Stimulated activated CD4-positive, alpha-beta T cell treated with anti-CD3 and anti-CD28 coated beads, Interleukin-12 subunit alpha, Interleukin-12 subunit beta, amount 100 ng/mL, for 48 hours (primary cell): ENCODE measurements at regions not wholly inside any gene's neighbourhood (a gene's known extent, or its start where the extent isn't known, plus 50 kb on each side); places are given as distances from the start of the nearest gene placed in this dataset.
"Not testable (repeated sequence)": the region's sequence is repeated elsewhere in the genome, so short reads cannot be mapped to it uniquely, and the experiment has no call there.

Source experiments
- DNase-seq, 3 donors: peaks; one replicate each; pipeline ENCODE4 v3.0.0-alpha.2; 2020; ENCODE audit warnings: low read depth in 2 of 3, low spot score in 1 of 3

- DNase-seq = no peak
Measured at GRCh38 chr4:13893987-13894386, 266.5 kb upstream of the BOD1L1 start.

DNA sequence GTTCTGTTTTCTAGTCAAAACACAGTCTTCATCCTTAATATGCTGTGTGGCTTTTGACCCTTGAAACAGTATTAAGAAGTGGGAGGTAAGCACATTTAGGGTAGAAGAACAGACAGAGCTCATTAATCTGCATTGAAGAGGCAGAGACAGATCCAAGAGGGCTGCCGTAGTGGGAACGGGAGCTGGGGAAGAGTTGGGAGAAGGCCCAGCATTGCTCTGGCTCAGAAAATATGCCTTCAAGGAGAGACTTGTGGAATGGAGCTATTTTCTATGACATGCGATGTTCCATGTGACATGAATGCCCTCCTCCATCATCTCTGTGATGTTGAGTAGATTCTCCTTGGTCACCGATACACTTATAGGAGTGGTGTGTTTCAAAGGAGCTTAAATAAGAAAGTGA lies 273.3 kb upstream of the BOD1L1 start:
- no peak for DNase-seq

DNA sequence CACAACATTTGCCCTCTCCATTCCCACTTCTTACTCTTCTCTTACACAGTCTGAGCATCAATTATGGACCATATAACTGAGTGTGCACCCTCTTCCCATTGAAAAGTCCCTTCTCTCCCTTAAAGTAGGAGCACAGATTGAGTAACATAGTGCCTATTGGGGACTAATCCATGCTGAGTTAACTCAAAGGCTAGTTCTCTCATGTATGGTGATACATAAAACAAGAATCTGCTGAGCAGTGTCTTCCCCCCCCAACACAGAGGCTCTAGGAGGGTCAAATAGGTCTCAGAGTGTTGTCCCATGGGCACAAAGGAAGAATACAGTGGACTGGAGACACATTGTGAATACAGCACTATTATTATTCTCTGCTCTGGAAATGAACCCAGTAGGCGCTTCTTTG lies 274.6 kb upstream of the BOD1L1 start:
- no peak for DNase-seq

GRCh38 chr4:13903061-13903460 lies 275.5 kb upstream of the BOD1L1 start:
- DNase-seq = no peak

GRCh38 chr4:13903901-13904300 lies 276.4 kb upstream of the BOD1L1 start:
- DNase-seq = no peak

DNA sequence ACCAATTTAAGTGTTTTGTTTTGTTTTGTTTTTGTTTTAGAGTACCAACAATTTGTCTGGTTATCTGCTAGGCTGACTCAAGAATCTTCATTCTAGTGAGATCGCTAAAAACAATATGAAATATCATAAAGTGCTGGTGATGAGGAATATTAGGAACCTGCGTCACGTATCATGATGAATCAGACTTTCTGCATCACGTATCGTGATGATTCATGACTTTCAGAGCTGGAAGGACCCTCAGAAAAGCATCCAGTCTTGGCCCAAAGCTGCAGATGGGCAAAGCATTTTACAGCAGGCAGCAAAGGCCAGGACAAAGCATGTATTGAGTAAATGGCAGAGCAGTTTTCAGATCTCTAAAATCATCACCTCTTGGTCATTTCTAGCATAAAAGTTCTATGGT lies 278.0 kb upstream of the BOD1L1 start:
- DNase-seq = no peak

DNA sequence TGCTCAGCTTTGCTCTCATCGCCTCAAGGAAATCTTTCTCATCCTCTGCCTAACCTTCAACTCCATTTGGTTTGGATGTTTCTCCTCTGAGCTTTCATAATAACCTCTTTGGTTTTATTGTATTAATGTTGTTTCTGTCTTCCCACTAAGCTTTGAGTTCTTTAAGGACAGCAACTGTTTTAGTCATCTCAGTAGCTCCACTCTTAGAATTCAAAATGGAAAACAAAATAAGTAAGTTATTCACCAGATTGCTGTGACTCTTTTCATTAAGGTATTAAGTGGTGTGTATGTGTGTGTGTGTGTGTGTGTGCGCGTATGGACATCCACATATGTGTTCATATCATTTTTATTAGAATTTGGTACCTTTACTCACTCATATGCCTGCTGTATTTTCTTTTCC lies 279.2 kb upstream of the BOD1L1 start:
- no peak for DNase-seq

- DNase-seq = no peak
Measured at GRCh38 chr4:13907255-13907751, 279.8 kb upstream of the BOD1L1 start.

DNA sequence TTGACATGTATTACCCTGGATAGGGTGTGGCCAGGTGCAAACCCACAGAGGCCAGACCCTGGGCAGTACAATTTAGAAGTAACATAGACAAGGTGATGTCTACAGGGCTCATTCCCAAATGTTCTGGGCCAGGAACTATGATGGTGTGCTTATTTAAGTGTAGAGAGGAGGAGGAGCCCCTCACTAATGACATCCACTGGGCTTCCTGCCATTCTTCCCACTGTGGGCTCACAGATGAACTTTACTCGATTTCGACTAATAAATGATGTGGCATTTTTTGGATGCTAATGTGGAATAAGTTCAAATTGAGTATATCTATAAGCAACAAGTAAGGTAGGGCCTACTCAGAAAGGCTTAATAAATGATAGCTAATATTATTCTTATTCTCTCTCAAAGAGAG lies 280.9 kb upstream of the BOD1L1 start:
- no peak for DNase-seq

- DNase-seq = no peak
Measured at GRCh38 chr4:13910556-13910955, 283.0 kb upstream of the BOD1L1 start.

DNA sequence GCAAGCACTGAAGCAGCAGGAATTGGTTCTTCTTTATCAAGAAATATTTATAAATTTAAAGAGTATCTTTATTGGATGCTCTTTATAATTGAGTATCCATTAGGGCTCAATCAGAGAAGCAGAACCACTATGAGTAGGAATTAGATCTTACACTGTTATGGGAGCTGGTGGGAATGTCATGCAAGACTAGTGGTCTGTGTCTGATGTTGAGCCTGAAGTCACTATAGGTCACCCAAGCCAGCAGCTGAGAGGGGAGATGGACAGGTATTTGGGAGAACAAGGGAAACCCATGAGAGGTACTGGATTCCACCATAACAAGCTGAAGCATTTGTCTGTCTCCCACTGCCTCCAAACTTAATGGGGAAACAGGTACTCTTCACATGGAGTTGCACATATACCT lies 283.7 kb upstream of the BOD1L1 start:
- no peak for DNase-seq

DNA sequence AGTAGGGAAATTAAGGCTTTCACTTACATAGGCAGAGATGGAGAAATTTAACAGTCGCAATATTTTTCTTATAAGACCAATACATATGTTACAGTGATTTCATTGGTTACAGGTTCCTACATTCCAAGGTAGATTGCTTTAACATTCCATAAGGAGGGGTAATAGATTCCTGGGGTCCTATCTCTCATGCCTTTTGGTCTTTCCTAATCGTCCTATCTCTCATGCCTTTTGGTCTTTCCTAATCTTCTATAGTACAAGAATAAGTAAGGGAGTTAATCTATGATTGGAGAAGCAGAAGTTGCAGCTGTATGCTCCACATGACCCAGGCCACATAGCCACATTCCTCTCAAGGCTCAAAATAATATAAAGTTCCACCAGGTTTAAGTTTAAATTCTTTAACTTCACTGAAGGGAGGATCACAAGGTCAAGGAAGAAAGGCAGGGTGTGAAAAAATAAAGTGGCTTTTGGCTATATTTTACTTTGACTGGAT lies 285.0 kb upstream of the BOD1L1 start:
- no peak for DNase-seq

DNA sequence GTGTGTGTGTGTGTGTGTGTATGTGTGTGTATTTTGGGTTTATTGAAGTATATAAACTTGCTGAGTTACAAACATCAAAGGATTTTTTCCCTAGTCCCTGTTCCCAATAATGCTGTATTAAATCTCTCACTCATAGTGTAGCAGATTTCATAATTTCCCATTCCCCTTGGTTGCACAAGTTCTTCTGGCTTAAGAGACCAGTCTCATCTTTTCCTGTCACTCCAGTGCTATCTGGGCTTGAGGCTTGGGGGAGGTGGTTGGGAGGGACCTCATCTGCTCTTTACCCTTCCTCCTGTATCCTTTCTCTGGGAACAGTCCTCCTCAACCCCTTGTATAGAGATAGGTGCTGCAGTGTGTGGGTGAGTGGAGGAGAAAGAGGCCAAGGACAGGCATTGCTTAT lies 285.4 kb upstream of the BOD1L1 start:
- DNase-seq = no peak

GRCh38 chr4:13917015-13917414 lies 289.5 kb upstream of the BOD1L1 start:
- DNase-seq = no peak

DNA sequence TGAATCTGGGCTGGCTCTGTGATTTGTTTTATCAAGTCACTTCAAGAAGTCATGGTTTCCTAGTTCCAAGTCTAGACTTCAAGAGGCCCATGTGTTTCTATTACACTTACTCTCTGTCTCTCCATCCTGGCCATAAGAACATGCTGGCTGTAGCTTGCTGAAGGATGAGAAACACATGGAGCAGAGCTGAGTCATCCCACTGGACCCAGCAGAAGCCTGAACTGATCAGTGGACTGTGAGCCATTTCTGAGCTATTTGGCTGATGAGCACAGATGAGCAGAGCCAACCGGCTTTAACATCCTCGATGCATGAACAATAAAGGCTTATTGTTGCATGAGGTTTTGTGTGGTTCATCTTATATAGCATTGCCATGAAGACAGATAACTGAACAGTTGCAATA lies 290.6 kb upstream of the BOD1L1 start:
- no peak for DNase-seq

DNA sequence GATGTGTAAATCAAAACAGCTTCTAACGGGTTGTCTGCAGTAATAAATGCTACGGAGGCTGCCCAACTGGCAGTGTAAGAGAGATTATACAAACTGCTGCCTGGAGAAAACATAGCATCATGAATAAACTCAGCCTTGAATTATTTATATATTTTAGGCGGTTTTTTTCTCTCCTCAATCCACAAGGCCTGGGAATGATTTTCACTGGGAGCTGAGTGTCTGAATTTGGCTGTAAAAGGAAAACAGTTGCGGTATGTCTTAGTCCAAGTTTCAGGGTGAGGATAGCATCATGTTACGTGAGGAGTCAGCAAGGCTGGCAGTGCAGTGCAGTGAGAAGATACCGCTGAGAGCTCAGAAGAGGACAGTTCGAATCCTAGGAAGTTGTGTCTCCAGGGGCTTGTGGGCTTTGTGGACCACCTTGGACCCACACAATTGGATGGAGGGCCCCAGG lies 291.5 kb upstream of the BOD1L1 start:
- DNase-seq = no peak

DNA sequence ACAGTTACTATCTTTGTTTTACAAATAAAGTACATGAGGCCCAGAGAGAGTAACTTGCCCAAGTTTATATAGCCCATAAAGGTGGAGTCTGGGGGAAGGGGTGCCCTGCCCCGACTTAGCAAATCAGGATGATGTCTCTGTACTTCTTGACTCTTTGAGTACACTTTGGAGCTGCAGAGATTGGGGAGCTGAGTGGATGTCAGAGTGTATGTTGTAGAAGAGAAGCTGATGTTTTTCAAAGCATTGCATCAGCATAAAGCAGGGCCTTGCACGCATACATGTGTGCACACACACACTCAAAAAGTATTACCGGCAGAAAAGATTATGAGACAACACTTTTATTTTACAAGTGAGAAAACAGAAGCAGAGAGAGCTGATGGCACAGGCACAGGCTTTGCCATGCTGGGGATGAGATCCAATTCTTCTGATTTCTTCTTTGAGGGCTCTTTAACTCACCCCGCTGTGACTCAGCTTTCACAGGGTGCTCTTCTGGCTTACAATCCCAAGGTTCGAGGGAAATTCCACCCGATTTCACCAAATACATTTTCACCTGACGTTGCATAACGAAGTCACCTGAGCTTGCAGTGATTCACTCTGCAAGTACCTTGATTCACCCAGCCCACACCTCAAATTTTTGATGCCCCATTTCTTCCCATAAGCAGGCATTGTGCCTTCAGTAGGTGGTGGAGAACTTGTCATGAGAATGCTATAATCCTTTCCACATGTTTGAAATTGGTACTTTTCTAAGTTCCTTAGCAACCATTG lies 292.8 kb upstream of the BOD1L1 start:
- DNase-seq = no peak

- DNase-seq = no peak
Measured at GRCh38 chr4:13920901-13921300, 293.4 kb upstream of the BOD1L1 start.

GRCh38 chr4:13921805-13922204 lies 294.3 kb upstream of the BOD1L1 start:
- no peak for DNase-seq

GRCh38 chr4:13922459-13922858 lies 294.9 kb upstream of the BOD1L1 start:
- DNase-seq = no peak

GRCh38 chr4:13922873-13923645 lies 295.5 kb upstream of the BOD1L1 start:
- no peak for DNase-seq

DNA sequence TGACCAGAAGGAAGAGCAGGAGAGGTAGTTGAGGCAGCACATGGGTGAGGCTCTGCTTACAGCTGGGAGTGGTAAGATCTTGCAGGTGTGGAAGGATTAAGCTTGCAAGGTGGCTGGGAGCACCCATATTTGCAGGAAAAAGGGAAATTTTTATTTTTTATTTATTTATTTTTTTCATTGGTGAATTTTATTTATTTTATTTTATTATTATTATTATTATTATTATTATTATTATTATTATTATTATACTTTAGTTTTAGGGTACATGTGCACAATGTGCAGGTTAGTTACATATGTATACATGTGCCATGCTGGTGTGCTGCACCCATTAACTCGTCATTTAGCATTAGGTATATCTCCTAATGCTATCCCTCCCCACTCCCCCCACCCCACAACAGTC lies 297.4 kb upstream of the BOD1L1 start:
- not testable (repeated sequence) for DNase-seq
